ENCODE measurements at regions not wholly inside any gene's neighbourhood (a gene's known extent, or its start where the extent isn't known, plus 50 kb on each side); places are given as distances from the start of the nearest gene placed in this dataset.

GRCh38 chr20:58024241-58024721 is 204.2 kb downstream of the ANKRD60 start:
- Histone ChIP-seq H3K27ac (ENCODE audit: low read length) (no peak overlapping the region), H3K9me3 (ENCODE audit: control insufficient read depth, low read depth, low read length) (no peaks in the 10 kb centered on the region), H3K4me3 (ENCODE audit: low read length) (no peak overlapping the region), H3K4me1 (ENCODE audit: control insufficient read depth, low read depth, low read length) (no peaks in the 10 kb centered on the region), H3K9ac (ENCODE audit: low read length) (no peak overlapping the region), H3K36me3 (ENCODE audit: control insufficient read depth, low read depth, low read length) (no peaks in the 10 kb centered on the region), H3K27me3 (ENCODE audit: control insufficient read depth, insufficient read depth, low read length) (no peaks in the 10 kb centered on the region)

GRCh38 chr20:58023781-58024180 is 204.7 kb downstream of the ANKRD60 start:
- H3K27ac ChIP-seq (ENCODE audit: low read length), result no peak overlapping the region
- no peaks in the 10 kb centered on the region for H3K4me1 ChIP-seq (ENCODE audit: control insufficient read depth, low read depth, low read length)
- H3K9ac ChIP-seq (ENCODE audit: low read length), result no peak overlapping the region
- H3K36me3 ChIP-seq (ENCODE audit: control insufficient read depth, low read depth, low read length), result no peaks in the 10 kb centered on the region
- no peak overlapping the region for H3K4me3 ChIP-seq (ENCODE audit: low read length)
- no peaks in the 10 kb centered on the region for H3K9me3 ChIP-seq (ENCODE audit: control insufficient read depth, low read depth, low read length)
- H3K27me3 ChIP-seq (ENCODE audit: control insufficient read depth, insufficient read depth, low read length), result no peaks in the 10 kb centered on the region

GRCh38 chr20:58023346-58023745 is 205.1 kb downstream of the ANKRD60 start:
- H3K4me3 ChIP-seq (ENCODE audit: low read length), result no peak overlapping the region
- no peaks in the 10 kb centered on the region for H3K9me3 ChIP-seq (ENCODE audit: control insufficient read depth, low read depth, low read length)
- no peaks in the 10 kb centered on the region for H3K4me1 ChIP-seq (ENCODE audit: control insufficient read depth, low read depth, low read length)
- H3K27me3 ChIP-seq (ENCODE audit: control insufficient read depth, insufficient read depth, low read length), result no peaks in the 10 kb centered on the region
- no peaks in the 10 kb centered on the region for H3K36me3 ChIP-seq (ENCODE audit: control insufficient read depth, low read depth, low read length)
- no peak overlapping the region for H3K27ac ChIP-seq (ENCODE audit: low read length)
- H3K9ac ChIP-seq (ENCODE audit: low read length), result no peak overlapping the region

GRCh38 chr20:58022711-58023110 is 205.7 kb downstream of the ANKRD60 start:
- no peaks in the 10 kb centered on the region for H3K27me3 ChIP-seq (ENCODE audit: control insufficient read depth, insufficient read depth, low read length)

GRCh38 chr20:58021481-58021880 is 207.0 kb downstream of the ANKRD60 start:
- no peak overlapping the region for H3K4me3 ChIP-seq (ENCODE audit: low read length)
- no peaks in the 10 kb centered on the region for H3K27me3 ChIP-seq (ENCODE audit: control insufficient read depth, insufficient read depth, low read length)
- no peaks in the 10 kb centered on the region for H3K9me3 ChIP-seq (ENCODE audit: control insufficient read depth, low read depth, low read length)
- H3K27ac ChIP-seq (ENCODE audit: low read length), result no peak overlapping the region
- H3K4me1 ChIP-seq (ENCODE audit: control insufficient read depth, low read depth, low read length), result no peaks in the 10 kb centered on the region
- no peak overlapping the region for H3K9ac ChIP-seq (ENCODE audit: low read length)
- H3K36me3 ChIP-seq (ENCODE audit: control insufficient read depth, low read depth, low read length), result no peaks in the 10 kb centered on the region

More at GRCh38 chr20:58022711-58023110, 205.7 kb downstream of the ANKRD60 start:
- H3K9ac ChIP-seq (ENCODE audit: low read length), result no peak overlapping the region
- H3K36me3 ChIP-seq (ENCODE audit: control insufficient read depth, low read depth, low read length), result no peaks in the 10 kb centered on the region
- H3K27ac ChIP-seq (ENCODE audit: low read length), result no peak overlapping the region
- no peaks in the 10 kb centered on the region for H3K4me1 ChIP-seq (ENCODE audit: control insufficient read depth, low read depth, low read length)
- no peak overlapping the region for H3K4me3 ChIP-seq (ENCODE audit: low read length)
- no peaks in the 10 kb centered on the region for H3K9me3 ChIP-seq (ENCODE audit: control insufficient read depth, low read depth, low read length)

- no peak overlapping the region for H3K9ac ChIP-seq (ENCODE audit: low read length)
- H3K27me3 ChIP-seq (ENCODE audit: control insufficient read depth, insufficient read depth, low read length), result no peaks in the 10 kb centered on the region
- no peaks in the 10 kb centered on the region for H3K4me1 ChIP-seq (ENCODE audit: control insufficient read depth, low read depth, low read length)
- H3K27ac ChIP-seq (ENCODE audit: low read length), result no peak overlapping the region
- H3K9me3 ChIP-seq (ENCODE audit: control insufficient read depth, low read depth, low read length), result no peaks in the 10 kb centered on the region
- no peak overlapping the region for H3K4me3 ChIP-seq (ENCODE audit: low read length)
- H3K36me3 ChIP-seq (ENCODE audit: control insufficient read depth, low read depth, low read length), result no peaks in the 10 kb centered on the region
Measured at GRCh38 chr20:58020656-58021454, 207.6 kb downstream of the ANKRD60 start.

- Histone ChIP-seq H3K27ac (ENCODE audit: low read length) (no peak overlapping the region), H3K4me1 (ENCODE audit: control insufficient read depth, low read depth, low read length) (no peaks in the 10 kb centered on the region), H3K9ac (ENCODE audit: low read length) (no peak overlapping the region), H3K36me3 (ENCODE audit: control insufficient read depth, low read depth, low read length) (no peaks in the 10 kb centered on the region), H3K9me3 (ENCODE audit: control insufficient read depth, low read depth, low read length) (no peaks in the 10 kb centered on the region), H3K27me3 (ENCODE audit: control insufficient read depth, insufficient read depth, low read length) (no peaks in the 10 kb centered on the region), H3K4me3 (ENCODE audit: low read length) (no peak overlapping the region)
Measured at GRCh38 chr20:58019850-58020625, 208.4 kb downstream of the ANKRD60 start.

GRCh38 chr20:58019027-58019849 is 209.2 kb downstream of the ANKRD60 start:
- Histone ChIP-seq H3K27ac (ENCODE audit: low read length) (no peak overlapping the region), H3K9me3 (ENCODE audit: control insufficient read depth, low read depth, low read length) (no peaks in the 10 kb centered on the region), H3K4me3 (ENCODE audit: low read length) (no peak overlapping the region), H3K9ac (ENCODE audit: low read length) (no peak overlapping the region), H3K4me1 (ENCODE audit: control insufficient read depth, low read depth, low read length) (no peaks in the 10 kb centered on the region), H3K27me3 (ENCODE audit: control insufficient read depth, insufficient read depth, low read length) (no peaks in the 10 kb centered on the region), H3K36me3 (ENCODE audit: control insufficient read depth, low read depth, low read length) (no peaks in the 10 kb centered on the region)

- Histone ChIP-seq H3K9ac (ENCODE audit: low read length) (no peak overlapping the region), H3K9me3 (ENCODE audit: control insufficient read depth, low read depth, low read length) (no peaks in the 10 kb centered on the region), H3K36me3 (ENCODE audit: control insufficient read depth, low read depth, low read length) (no peaks in the 10 kb centered on the region), H3K4me1 (ENCODE audit: control insufficient read depth, low read depth, low read length) (no peaks in the 10 kb centered on the region), H3K27ac (ENCODE audit: low read length) (no peak overlapping the region), H3K27me3 (ENCODE audit: control insufficient read depth, insufficient read depth, low read length) (no peaks in the 10 kb centered on the region), H3K4me3 (ENCODE audit: low read length) (no peak overlapping the region)
Measured at GRCh38 chr20:58018590-58018989, 209.9 kb downstream of the ANKRD60 start.

GRCh38 chr20:58017970-58018530 is 210.4 kb downstream of the ANKRD60 start:
- Histone ChIP-seq H3K9ac (ENCODE audit: low read length) (no peak overlapping the region), H3K27me3 (ENCODE audit: control insufficient read depth, insufficient read depth, low read length) (no peaks in the 10 kb centered on the region), H3K4me1 (ENCODE audit: control insufficient read depth, low read depth, low read length) (peaks cover 4% of the 10 kb centered on the region), H3K9me3 (ENCODE audit: control insufficient read depth, low read depth, low read length) (no peaks in the 10 kb centered on the region), H3K27ac (ENCODE audit: low read length) (no peak overlapping the region), H3K36me3 (ENCODE audit: control insufficient read depth, low read depth, low read length) (no peaks in the 10 kb centered on the region), H3K4me3 (ENCODE audit: low read length) (no peak overlapping the region)
